GM19463 (cell line): ENCODE measurements at regions not wholly inside any gene's neighbourhood (a gene's known extent, or its start where the extent isn't known, plus 50 kb on each side); places are given as distances from the start of the nearest gene placed in this dataset.

Experiments used
- ATAC-seq: cut with Tn5 transposase; IDR thresholded peaks from one replicate; pipeline ENCODE4 v1.9.1; 2021; ENCODE audit warnings: mild to moderate bottlenecking, moderate library complexity; ENCODE audit not compliant: unreplicated experiment

DNA sequence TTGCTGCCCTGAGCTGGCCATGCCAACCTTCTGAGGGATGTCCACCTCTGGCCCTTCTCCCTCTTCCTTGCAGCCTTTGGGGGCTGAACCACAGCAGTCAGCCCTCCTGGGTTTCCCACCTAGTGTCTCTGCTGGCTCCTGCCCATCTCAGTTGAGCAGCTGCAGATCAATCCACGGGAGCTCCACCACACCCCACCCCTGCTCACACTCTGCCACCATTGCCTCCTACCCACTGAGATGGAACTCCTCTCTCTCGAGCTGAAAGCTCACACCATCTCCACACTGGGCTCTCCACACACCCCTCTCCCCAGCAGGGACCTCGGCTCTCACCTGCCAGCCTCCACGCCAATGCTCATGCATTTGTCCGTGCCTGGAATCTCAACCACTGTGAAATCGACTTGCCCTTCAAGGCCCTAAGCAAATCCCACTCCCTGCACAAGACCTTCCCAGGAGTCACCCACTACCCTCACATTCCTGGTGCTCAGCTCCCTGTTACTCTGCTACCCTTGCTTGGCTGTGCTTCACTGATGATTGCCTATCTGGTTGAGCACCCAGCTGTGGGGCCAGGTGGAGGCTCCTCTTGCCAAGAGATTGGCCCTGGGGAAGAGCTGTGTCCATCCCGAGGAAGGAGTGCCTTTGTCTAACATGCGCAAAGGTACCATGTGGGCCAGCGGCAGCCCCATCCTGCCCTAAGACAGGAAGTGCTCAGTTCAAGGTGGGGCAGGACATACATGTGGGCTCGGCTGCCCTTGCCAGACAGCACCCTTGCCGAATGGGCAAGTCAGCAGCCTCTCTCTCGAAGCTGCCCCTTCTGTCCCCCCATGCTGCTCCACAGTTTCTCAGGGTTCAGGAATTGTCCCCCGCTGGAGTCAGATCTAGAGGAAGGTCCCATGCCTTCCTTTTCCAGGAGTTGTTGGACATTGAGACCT, 208.7 kb downstream of the CYP26B1 start:
- no peak for ATAC-seq

DNA sequence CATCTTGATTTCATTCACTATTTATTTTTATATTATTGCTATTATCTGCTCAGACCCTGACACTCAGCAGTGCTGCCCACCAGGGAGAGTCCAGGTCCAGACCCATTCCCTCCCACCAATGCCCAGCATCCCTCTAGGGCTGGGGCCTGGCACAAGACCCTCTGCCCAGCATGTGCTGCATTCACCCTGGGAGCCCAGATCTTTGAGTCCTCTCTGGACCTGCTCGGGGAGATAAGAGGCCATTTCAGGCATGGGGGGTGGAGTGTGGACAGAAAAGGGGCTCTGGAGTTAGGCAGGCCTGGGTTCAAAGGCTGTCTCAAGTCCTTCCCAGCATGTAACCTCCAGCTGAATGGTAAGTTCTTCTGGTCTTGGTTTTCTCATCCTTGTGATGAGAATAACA, 209.6 kb downstream of the CYP26B1 start:
- ATAC-seq = no peak

DNA sequence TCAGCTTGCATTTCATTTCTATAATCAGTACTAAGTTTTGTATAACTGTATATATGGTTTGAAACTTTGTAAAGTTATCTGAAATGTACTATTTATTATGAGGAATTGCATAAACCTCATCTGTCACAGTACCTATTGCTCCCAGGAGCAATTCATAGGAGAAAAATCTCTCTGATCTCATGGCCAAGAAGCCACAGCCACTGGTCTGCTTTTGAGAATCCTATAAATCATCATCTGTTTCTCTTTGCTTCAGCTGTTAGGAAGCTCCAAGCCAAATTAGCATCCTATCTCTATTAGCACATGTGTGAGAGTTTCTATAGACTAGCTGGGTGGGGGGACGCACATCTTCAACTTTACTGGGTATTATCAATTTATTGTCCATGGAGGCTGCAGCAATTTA, 210.3 kb downstream of the CYP26B1 start:
- no peak for ATAC-seq

DNA sequence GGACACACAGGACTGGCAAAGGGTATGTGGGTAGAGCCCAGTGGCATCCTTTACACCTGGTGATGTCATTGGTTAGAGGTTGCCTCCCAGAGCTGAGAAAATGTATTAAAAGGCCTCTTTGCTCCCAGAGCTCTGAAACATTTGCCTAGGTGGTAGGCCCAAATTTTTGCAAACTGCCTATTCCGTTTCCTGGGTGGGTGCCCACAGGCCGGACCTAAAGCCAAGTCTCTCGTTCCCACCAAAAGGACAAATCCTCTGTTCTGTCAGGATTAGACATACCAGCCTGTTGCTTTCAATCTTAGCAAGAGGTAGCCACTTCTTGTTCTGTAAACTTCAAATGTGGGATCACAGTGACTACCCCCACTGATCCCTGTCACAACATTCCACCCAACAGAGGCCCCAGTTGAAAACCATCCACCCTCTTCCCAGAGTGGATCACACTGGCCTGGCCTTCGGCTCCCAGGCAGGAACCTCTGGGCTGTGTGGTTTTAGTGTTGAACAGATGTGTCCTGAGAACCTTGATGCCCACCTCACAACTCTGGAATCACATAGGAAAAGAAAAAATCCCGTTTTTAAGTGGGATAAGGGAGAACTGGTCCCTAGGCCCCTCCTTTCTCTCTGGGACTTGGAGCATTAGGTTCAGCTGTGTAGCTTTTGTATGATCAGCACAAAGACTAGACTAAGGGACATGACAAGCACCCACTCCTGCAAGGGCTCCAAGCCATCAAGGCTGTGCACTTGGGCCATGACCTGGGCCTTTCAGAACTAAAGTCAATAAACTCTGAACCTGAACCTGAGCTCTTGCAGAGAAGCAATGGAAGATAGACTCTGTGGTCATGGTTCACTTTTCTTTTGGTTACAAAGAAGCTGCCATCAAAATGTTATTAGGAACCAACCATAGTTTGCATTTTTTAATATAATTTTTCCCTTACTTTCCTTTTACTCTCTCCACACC, 211.3 kb downstream of the CYP26B1 start:
- no peak for ATAC-seq

DNA sequence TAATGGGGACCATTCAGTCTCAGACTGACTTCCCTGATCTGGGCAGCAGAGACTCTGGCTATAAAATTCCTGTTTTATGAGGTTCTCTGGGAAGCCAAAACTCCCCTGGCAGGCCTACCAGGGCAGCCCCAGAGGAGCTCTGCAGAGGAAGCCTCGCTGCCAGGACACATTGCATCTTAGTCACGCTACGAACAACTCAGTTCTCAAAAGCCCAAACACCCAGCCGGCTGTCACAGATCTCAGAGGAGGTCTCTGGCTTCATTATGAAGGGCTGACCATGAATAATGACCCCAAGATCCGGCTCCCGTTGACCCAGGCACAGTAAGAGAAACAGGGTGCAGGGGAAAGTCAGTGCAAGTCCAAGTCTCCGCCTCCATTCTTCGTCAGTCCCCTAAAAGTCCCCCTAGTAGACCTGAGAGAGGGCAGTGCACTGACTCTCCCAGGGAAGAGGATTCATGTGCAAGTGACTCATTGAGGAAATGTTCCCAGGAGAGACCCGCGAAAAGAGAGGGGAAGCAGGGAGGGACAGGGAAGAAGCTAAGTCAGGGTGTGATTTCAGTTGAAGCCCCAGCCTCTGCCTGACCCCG, 212.3 kb downstream of the CYP26B1 start:
- no peak for ATAC-seq

DNA sequence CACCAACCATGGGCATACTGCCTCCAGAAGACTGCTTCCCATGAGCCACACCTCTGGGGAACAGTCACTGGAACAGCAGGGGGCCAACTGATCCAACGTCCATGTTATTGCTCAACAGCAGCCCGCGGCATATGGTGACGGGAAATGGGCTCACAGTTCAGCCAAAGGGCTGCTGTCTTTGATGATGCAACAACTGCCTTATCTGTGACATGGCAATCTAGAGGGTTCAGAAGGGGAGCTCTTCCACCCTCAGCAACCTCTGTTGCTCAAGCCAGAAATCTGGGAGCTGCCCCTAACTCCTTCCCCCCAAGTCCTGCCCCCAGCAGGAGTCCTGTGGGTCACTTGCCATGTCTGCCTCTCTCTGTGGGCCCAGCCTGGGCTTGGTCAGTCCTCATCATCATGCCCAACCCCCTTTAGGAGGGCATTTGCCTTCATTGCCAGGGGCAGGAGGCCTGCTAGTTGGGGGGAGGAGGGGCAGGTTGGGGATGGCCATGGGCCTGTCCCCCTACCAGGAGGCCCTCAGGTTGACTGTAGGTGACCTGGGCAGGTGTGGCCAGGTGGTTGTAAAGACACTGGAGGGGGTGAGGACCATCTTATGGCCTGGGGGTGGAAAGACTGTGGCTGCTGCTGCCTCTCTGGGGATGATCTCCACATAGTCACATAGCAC, 212.9 kb downstream of the CYP26B1 start:
- no peak for ATAC-seq

DNA sequence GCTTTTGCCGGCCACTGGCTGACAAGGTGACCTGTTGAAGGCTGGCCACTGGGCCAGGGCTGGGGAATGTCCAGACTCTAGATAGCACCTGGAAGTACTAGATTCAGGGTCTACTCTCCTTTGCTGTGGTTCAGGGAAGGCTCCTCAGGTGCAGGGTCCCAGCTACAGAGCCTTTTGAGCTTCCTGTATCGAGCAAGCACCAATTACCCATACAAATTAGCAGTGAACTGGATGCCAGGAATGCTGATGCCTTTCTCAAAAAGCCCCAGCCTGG, 213.4 kb downstream of the CYP26B1 start:
- ATAC-seq = no peak

DNA sequence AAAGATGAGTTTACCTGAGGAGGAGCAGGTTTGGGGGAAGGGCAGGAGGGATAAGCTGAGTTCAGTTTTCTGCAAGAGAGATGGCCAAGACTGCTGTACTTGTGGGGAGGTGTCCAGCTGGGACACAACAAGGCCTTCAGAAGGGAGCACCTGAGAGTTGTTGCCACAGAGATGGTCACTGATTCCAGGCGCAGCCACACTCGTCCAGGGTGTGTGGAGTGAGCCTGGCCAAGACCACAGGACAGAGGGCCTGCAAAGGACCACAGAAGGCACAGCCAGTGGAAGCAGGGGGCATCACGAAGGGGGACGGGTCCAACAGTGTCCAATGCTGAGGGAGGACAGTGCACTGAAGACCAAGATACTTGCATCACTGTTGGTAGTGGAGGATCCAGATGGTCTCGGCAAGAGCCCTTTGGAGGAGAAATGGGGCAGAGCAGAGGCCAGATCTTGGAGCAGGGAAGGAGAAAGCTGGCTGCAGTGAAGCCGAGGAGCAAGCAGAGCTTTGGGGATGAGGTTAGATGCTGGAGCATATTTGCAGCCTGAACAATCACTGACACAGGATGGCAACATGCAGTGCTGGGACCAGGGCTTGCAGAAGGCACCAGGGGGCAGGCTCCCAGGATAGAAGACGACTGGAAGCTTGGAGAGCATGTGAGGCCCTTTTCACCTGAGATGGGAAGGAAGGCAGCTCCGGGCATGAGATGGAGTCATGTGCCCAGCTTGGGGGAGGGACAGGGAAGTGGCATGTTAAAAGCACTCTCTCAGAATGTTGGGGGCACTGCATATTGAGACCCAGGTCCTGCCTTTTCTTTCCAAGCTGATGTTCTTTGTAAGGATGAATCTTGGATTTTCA, 214.0 kb downstream of the CYP26B1 start:
- ATAC-seq = no peak

DNA sequence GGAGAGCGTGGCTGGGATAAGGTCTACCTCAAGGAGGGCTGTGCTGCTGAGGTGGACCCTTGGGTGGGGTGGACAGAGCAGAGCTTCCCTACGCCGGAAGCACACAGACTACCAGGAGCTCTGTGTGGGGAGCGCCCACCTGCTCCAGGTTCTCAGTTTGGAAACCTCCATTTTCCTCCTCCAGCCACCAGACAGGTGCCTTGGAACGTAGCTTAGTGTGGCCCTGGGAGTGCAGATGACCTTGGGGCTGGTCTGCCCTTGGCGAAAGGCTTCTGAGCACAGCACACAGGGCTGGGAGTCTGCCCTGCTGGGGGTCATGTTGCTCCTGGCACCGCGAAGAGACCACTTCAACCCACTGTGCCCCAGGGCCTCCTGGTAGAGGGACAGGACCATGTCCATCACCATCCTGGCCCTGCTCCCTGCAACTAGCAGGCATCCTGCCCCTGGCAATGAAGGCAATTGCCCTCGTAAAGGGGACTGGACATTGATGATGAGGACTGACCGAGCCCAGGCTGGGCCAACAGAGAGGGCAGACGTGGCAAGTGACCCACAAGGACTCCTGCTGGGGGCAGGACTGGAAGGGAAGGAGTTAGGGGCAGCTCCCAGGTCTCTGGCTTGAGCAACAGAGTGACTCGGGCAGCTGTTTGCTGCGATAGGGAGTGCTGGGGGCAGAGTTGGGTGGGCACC, 214.7 kb downstream of the CYP26B1 start:
- ATAC-seq = no peak

DNA sequence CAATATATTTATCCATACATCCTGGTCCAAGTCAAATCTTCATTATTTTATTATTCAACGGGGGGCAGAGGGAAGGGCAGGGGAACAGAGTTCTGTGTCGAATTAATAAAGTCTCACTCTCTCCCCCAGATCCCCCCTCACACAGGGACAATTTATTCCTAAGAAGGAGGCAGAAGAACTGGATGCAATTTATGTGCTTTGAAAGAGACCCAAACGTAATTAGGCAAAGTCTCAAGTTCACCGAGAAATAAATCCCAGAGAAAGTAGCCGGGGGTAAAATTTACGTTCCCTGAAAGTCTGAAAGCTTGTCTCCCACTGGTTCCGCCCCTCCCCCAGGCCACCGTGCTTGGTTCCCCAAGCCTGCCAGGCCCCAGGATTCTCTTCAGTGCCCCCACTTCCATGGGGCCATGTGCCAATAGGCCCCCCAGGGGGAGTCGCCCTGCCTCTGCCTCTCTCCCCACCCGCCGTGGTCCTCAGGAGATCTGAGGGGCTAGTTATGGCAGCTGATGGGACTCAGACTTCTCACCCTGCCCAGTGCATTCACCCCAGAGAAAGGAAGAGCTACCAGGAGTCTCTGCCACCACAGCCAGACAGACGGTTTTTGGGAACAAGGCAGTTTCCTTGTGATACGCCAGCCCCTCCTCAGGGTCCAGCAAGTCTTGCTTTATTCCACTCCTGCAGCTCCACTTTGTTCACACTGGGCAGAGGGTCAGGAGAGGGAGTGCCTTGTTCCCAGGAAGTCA, 215.5 kb downstream of the CYP26B1 start:
- ATAC-seq = no peak

DNA sequence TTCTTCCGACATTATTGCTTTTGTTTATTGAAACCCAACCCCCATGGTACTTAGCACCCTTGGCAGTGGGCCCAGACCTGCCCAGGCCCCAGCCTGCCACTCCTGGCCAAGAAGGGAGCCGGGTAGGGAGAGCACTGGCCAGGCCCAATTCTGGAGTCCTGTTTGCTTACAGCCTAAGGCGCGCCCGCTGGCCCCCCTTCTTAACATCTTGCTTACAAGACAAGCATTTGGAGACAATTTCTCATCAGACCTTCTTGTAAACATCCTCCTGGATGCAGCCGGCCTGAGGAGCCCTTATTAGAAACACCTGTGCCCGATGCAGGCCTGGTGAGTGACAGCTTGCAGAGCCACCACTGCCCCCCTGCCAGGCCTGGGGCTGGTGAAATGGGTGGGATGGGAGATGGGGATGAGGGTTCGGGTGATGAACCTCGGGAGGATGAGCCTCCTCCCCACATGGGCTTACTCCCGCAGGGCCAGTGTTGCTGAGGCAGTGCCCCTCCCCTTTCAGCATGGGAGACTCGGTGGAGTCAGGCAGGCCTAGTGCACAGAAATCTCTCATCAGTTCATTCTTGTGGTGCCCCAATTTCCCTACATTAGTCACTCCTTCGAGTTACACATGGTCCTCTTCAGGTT, 217.5 kb downstream of the CYP26B1 start:
- no peak for ATAC-seq

DNA sequence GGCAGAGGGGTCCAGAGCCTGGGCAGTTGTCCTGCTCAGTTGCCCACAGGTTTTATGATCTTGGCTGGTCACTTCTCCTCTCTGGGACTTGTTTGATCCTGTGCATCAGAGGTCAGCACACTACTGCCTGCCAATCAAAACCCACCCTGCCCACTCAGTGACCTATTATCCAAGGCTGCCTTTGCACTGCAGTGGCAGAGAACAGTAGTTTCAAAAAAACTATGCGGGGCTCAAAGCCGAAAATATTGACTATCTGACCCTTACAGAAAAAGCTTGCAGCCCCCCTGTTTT, 218.2 kb downstream of the CYP26B1 start:
- no peak for ATAC-seq

DNA sequence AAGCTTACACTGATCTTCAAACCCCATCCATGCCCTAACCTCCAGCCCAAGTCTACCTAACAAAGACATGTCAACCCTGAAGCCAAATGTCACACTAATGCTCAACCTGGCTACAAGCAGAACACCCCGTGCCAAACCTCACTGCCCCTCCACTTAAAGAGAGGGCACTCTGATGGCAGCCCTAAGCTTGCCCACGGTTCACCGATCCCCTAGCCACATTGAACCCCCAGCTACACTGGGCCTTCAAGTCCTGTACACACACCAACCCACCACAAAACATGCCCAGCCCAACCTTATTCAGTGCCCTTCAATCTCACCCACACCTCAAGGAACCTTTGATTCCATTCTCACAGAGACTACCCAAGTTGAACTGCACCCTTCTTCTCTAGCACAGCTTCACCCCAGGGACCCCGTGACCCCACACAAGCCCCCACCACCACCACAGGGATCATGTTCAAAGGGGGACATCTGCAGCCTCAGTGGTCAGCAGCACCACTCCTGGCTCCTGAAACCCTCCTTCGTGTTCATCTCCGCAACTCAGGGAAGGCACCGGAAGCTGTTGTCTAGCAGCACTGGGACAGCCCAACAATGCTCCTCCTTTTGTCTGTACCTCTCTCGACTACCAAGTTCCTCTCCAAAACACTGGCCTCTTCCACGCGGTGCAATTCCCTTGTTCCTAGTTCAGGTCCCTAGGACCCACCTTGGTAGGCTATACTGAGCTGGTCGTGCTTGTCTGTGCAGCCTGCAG, 218.8 kb downstream of the CYP26B1 start:
- no peak for ATAC-seq

DNA sequence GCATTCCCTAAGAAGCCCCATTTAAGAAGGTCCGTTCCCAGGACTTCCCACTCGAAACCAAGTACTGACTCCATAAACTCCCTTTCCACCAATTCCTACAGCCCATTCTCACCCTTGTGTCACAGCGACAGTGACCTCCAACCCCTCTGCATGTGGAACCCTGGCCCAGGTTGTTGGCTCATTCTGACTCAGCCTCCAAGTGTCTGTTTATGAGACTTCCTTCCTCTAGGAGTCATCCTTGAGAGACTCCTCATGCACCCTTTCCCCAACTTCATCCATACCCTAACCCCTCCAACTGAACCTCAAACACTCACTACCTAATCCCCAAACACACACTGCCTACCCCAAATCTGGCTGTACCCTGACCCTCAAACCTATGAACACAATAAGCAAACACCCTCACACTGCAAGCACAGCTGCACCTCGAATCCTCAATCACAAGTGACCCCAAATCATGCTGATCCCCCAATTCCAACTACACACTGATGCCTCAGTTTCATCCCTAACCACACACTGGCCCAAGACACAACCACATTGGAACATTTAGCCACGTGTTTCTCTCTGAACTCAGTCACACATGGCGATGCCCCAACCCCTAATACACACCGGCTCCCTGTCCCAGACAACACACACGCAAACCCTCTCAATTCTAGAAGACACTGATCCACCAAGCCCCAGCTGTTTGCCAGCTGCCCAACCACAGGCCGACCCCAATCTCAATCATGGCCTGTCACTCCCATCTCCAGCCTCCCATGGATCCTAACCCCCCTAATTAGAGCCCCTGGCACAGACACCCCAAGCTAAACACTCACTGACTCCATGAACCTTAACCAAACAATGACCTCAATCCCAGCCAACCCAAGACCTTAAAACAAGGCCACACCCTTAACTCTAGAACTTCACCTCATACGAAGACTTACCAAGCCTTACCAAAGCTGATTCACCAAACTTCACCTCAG, 219.6 kb downstream of the CYP26B1 start:
- ATAC-seq = no peak

DNA sequence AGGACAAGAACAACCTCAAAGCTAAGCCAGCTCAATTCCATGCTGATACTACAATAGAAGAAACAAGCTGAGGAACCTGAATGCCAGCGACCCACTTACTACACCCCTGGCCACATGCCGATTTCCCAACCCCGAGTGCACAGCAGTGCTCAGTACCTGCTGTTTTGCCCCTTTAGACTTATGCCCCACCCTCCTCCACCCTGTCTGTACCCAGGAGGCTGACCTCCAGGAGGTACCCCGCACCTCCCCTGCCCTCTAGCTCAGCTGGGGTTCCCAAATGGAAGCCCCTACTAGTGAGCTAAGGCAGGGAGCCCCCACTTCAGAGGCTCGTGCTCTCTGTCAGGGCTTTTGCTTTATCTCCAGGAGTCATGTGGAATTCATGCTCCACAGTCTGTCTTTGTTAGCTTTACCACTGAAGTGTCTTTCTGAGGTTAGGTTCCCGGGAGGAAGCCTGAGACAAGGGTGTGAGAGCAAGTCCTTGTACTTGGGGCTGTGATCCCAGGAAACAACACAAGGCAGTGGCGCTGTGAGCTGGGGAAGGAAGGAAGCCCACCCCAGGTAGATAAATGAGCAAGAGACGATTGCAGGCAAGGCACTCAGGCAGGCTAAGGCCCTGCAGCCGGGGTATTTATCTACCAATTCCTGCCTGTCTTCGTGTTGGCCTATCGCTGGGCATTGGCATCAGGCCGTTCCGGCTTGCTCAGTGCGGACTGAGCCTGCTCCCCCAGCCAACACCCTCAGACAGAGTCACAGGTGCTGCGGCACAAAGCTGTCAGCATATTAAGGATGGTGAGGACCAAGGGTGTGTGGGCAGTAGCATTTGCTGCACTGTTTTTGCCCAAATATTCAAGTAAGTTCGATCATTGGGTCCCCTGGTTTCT, 220.5 kb downstream of the CYP26B1 start:
- no peak for ATAC-seq

DNA sequence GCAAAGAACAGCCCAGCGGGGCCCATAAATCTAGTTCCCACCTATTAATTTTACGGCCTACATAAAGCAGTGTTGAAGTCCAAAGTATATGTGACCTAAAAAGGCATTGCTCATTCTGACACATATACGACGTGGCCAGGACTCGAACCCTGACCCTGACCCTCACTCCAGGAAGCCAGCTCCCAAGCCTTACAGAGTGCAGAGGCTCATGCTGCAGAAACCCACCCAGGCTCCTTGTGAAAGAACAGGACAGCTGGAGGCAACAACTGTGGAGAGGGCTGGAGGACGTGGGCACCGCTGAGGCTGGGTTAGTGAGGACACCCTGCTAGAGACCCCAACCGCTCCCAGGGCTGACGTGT, 221.6 kb downstream of the CYP26B1 start:
- no peak for ATAC-seq
